GM20000 (cell line): ENCODE measurements at regions not wholly inside any gene's neighbourhood (a gene's known extent, or its start where the extent isn't known, plus 50 kb on each side); places are given as distances from the start of the nearest gene placed in this dataset.

Experiments used
- DNase-seq: peaks from one replicate; pipeline ENCODE4 v3.0.0; 2012; ENCODE audit warnings: low spot score
- CTCF ChIP-seq: IDR thresholded peaks from 2 replicates; pipeline ENCODE4 v1.5.1; 2012; ENCODE audit warnings: mild to moderate bottlenecking, control low read depth; ENCODE audit errors: extremely low read depth, missing control alignments

DNA sequence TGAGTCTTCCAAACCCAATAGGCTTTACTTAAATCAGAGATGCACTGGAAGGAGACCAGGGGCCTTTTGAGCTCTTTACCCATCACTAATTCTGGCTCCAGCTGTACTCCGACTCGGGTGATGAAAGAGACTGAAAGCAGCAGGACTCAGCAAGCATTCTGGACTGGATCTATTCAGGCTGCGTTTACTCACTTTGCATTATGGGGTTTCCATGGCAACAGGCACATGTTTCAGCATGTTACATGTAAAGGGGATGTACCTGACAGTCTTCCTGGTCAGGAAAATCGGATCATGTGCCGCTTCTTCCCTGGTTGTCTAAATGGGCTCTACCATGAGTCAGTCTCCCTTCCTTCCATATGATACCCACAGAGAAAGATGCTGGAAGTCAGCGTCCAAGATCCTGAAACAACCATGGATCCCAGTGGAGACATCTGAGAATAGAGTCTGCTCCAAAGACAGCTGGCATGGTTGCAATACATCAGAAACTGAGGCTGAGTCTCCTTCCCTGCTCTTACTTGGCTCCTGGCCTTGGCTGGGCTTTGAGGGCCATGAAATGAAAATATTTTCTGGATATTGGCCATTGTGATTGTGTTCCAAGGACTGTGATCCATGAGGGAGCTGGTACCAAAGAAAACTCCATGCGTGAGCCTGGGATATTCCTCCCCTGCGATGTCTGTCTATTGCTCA is 102.5 kb upstream of the TNC start:
- DNase-seq: no peak
- TF ChIP-seq CTCF: no peak

DNA sequence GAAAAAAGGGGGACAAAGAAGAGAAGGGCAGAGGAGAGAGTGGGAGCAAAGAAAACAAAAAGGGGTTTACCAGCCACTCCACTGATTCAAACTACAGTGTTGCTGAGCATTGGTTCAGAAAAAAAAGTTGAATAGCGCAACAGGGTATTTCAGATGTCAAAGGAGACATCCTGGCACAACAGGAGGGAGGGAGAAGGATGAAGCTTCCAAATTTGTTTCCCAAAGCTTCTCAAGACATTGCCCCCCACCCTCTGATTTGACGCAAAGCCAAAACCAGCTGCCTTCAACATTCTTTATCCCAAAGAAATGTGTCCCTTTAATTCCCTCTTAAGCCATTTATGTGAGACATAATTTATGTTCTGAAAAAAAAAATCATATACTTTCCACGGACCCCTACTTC is 105.5 kb upstream of the TNC start:
- no peak for TF ChIP-seq CTCF
- no peak for DNase-seq

DNA sequence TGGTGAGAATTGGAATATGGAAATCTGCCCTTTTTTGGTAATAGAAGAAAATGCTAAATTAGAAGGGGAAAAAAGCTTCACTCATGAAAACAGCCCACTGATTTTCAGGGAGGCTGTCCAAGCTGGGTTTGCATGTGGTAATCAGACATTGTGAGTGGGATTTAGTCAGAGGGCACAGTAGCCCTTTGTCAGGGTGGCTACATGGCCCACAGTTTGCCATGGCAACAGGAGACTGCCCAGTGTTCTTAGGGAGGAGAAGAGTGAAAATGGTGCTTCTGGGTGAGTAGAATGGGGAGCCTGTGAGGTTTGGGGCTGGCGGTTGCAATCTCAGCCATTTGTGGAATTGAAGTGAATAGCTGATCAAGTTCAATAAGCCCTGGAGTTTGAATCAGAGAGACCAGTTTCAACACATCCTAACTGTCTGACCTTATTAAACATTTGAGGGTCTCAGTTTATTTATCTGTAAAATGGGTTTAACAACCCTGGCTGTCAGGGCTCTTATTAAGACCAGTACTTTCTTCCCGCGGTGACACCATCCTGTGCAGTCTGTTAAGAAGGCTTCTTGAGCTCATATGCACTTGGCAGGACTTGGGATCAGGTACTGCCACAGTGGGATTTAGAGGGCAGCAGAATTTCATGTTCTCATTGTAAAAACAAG is 107.6 kb upstream of the TNC start:
- no peak for DNase-seq
- TF ChIP-seq CTCF: no peak

GRCh38 chr9:115226152-115226551 is 108.2 kb upstream of the TNC start:
- DNase-seq: no peak
- no peak for TF ChIP-seq CTCF

GRCh38 chr9:115229496-115229895 is 111.5 kb upstream of the TNC start:
- TF ChIP-seq CTCF: no peak
- DNase-seq: no peak

GRCh38 chr9:115230924-115231515 is 113.1 kb upstream of the TNC start:
- DNase-seq: no peak
- TF ChIP-seq CTCF: no peak

GRCh38 chr9:115232181-115232774 is 114.3 kb upstream of the TNC start:
- no peak for DNase-seq

More at GRCh38 chr9:115232181-115232774, 114.3 kb upstream of the TNC start:
- TF ChIP-seq CTCF: no peak
